Endothelial cell of umbilical vein (primary cell): ENCODE measurements at regions not wholly inside any gene's neighbourhood (a gene's known extent, or its start where the extent isn't known, plus 50 kb on each side); places are given as distances from the start of the nearest gene placed in this dataset.

Source experiments
- BruUV-seq: library from RNA; stranded (reverse); fragments of 400-500 nt; replicated peaks from 2 replicates; lab custom pipeline; 2021; lab: Mats Ljungman, UMichigan
- CTCF ChIA-PET: fragments of 300-600, 350-600 bp; sonication (Branson Sonifier 250); formaldehyde crosslinking; loops from one replicate; lab custom pipeline; 2021; ENCODE audit warnings: antibody characterized with exemption, inconsistent platforms; lab: Charles Lee
- POLR2A ChIA-PET: fragments of 300-600, 350-600 bp; sonication (Branson Sonifier 250); formaldehyde crosslinking; loops from one replicate; lab custom pipeline; 2021; ENCODE audit warnings: antibody characterized with exemption, inconsistent platforms; lab: Charles Lee
- DNase-seq: peaks from one replicate; pipeline ENCODE4 v3.0.0-alpha.2; 2011; ENCODE audit warnings: low read depth, low spot score
- FAIRE-seq: peaks from 2 replicates; lab custom pipeline; 2011; peaks lifted over from hg19 to GRCh38; lab: Jason Lieb, UNC
- H2AFZ ChIP-seq: 2 replicates; pipeline ENCODE4 v1.6.0; 2012; ENCODE audit warnings: low read depth, low read length, control low read depth, inconsistent platforms
- H3K27ac ChIP-seq: 2 replicates; pipeline ENCODE4 v1.5.1; 2011; ENCODE audit warnings: low read depth, mild to moderate bottlenecking, control low read depth, low read length, moderate library complexity; ENCODE audit not compliant: insufficient read depth
- H3K27me3 ChIP-seq, 2 experiments: 2 replicates each; pipeline versions ENCODE4 v1.6.0 to v1.6.1; 2011; ENCODE audit warnings: low read length in 2 of 2, mixed read lengths in 1 of 2; ENCODE audit not compliant: control insufficient read depth in 2 of 2, insufficient read depth in 2 of 2
- H3K36me3 ChIP-seq, 2 experiments: 2 replicates in 1 of 2; 3 replicates in 1 of 2; pipeline ENCODE4 v1.5.1; 2011; ENCODE audit warnings: low read length in 2 of 2, mild to moderate bottlenecking in 1 of 2, moderate library complexity in 1 of 2; ENCODE audit not compliant: control insufficient read depth in 2 of 2, insufficient read depth in 2 of 2; ENCODE audit errors: extremely low read depth in 1 of 2
- H3K4me1 ChIP-seq: 3 replicates; pipeline ENCODE4 v1.5.1; 2011; ENCODE audit warnings: mild to moderate bottlenecking, low read length; ENCODE audit not compliant: control insufficient read depth, insufficient read depth; ENCODE audit errors: extremely low read depth
- H3K4me2 ChIP-seq: 2 replicates; pipeline ENCODE4 v1.6.1; 2011; ENCODE audit warnings: low read length, control low read depth, mixed read lengths; ENCODE audit not compliant: insufficient read depth
- H3K4me3 ChIP-seq, 3 experiments: fragments of 200-600 bp in 1 of 3; sonication (generic), shearing (Covaris generic) in 1 of 3; replicated peaks in 1 of 3; 2 replicates each; pipeline ENCODE4 v1.5.1; 2011 to 2016; ENCODE audit warnings: control low read depth in 3 of 3, low read length in 3 of 3, mild to moderate bottlenecking in 2 of 3, inconsistent platforms in 1 of 3, low read depth in 1 of 3, moderate library complexity in 1 of 3; ENCODE audit not compliant: insufficient read depth in 1 of 3
- H3K79me2 ChIP-seq: 2 replicates; pipeline ENCODE4 v1.6.0; 2012; ENCODE audit warnings: low read length, inconsistent platforms; ENCODE audit not compliant: control insufficient read depth, insufficient read depth
- H3K9ac ChIP-seq: replicated peaks from 2 replicates; pipeline ENCODE3; 2011; ENCODE audit warnings: low read length, control low read depth; ENCODE audit not compliant: insufficient read depth; ENCODE audit errors: extremely low read depth
- H3K9me1 ChIP-seq: replicated peaks from 3 replicates; pipeline ENCODE4 v1.6.0; 2011; ENCODE audit warnings: mild to moderate bottlenecking, low read length; ENCODE audit not compliant: control insufficient read depth, insufficient read depth; ENCODE audit errors: extremely low read depth
- H3K9me3 ChIP-seq: replicated peaks from 2 replicates; pipeline ENCODE4 v1.5.1; 2012; ENCODE audit warnings: low read length, inconsistent platforms; ENCODE audit not compliant: control insufficient read depth, insufficient read depth
- H4K20me1 ChIP-seq: replicated peaks from 2 replicates; pipeline ENCODE3; 2011; ENCODE audit warnings: mild to moderate bottlenecking, low read length; ENCODE audit not compliant: control insufficient read depth, insufficient read depth; ENCODE audit errors: extremely low read depth
- EZH2 ChIP-seq: IDR thresholded peaks from 2 replicates; pipeline ENCODE4 v1.6.1; 2012; ENCODE audit warnings: borderline replicate concordance, low read depth, mild to moderate bottlenecking, moderate library complexity, low read length, inconsistent platforms; ENCODE audit not compliant: severe bottlenecking
- FOS ChIP-seq: IDR thresholded peaks from 2 replicates; pipeline ENCODE4 v1.6.1; 2011; ENCODE audit warnings: mild to moderate bottlenecking, low read length, moderate library complexity, borderline replicate concordance; ENCODE audit not compliant: insufficient read depth
- GATA2 ChIP-seq: IDR thresholded peaks from 2 replicates; pipeline ENCODE4 v1.7.0; 2011; ENCODE audit warnings: low read depth, mild to moderate bottlenecking, moderate library complexity, mixed read lengths, low read length; ENCODE audit not compliant: insufficient read length, insufficient read depth
- JUN ChIP-seq: IDR thresholded peaks from 2 replicates; pipeline ENCODE4 v1.6.1; 2011; ENCODE audit warnings: borderline replicate concordance, low read depth; ENCODE audit not compliant: insufficient read length, insufficient read depth
- MYC ChIP-seq: IDR thresholded peaks from one replicate; pipeline ENCODE4 v1.6.1; 2011; ENCODE audit warnings: mild to moderate bottlenecking, low read depth, low read length
- POLR2A ChIP-seq: IDR thresholded peaks from 2 replicates; pipeline ENCODE4 v1.6.1; 2012; ENCODE audit warnings: low read depth, mild to moderate bottlenecking, control low read depth, low read length
- POLR2AphosphoS5 ChIP-seq: IDR thresholded peaks from 2 replicates; pipeline ENCODE4 v1.6.1; 2012; ENCODE audit warnings: low read depth, mild to moderate bottlenecking, control low read depth, low read length, moderate library complexity; ENCODE audit not compliant: insufficient read depth
- dilution Hi-C: fragments of 300-500 bp; cut with MboI; formaldehyde crosslinking; loops from one replicate; pipeline ENCODE4 v1.15.0; 2019; ENCODE audit warnings: low sequenced_read_pairs; ENCODE audit not compliant: extremely low pct_ligation_motif_present
- intact Hi-C: fragments of 100-400 bp; cut with micrococcal nuclease; formaldehyde crosslinking; loops from one replicate; pipeline ENCODE4 v1.10.0; 2022
- TF ChIP-seq, protein P1 (sequence below): IDR thresholded peaks from 2 replicates; pipeline ENCODE4 v1.6.1; 2011; ENCODE audit not compliant: insufficient read depth, insufficient read length
- TF ChIP-seq, protein P2 (sequence below), 2 donors: IDR thresholded peaks; 1 replicate in 1 of 2; 2 replicates in 1 of 2; pipeline ENCODE4 v1.5.1; 2011; ENCODE audit warnings: low read length in 2 of 2, mild to moderate bottlenecking in 2 of 2, moderate library complexity in 2 of 2, control low read depth in 1 of 2, inconsistent platforms in 1 of 2, low read depth in 1 of 2; ENCODE audit not compliant: insufficient read depth in 1 of 2; ENCODE audit errors: extremely low read depth in 1 of 2

DNA sequence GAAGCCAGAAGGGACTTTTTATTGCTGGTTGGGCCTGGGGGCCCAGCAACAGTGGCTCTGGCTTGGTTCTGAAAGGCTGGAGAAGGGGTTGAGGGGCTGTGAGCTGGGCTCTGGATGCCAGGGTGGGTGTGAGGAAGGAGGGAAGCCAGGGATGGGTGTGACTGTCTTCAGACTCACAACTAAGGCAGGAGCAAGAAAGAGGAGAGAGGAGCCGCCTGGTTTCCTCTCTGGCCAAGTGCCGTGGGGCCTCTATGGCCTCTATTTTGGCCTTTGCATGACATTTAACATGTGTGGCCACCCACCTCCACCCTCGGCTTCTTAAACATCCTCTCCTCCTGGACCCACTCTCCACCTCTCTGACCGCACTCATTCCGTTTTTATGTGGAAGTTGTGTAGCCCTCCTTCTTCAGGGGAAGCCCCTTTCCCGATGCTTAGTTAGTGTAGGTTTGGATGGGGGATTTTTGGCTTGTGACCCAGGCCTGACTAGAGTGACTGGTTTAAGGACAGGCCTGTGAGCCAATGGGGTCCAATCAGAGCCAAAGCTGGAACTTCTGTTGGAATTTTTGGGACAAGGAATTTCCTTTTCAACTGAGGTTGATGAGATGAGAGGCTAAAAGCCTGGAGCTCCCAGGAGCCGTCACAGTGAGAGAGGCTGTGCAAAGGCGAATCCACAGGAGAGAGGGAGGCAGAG lies 517.8 kb downstream of the CCDC171 start:
- no peak overlapping the region for H3K4me3 ChIP-seq
- ChIA-PET POLR2A (no interaction called here), CTCF (interaction anchor here (1.4 kb wide), 1 partner anchor 63 kb away, joined by 3 read pairs; no protein-coding TSS in a partner anchor)
- H3K36me3 ChIP-seq, result no peaks in the 10 kb centered on the region
- H3K9me3 ChIP-seq, result no peaks in the 10 kb centered on the region
- no peak for DNase-seq
- no peaks in the 10 kb centered on the region for H3K4me1 ChIP-seq
- no peaks in the 10 kb centered on the region for H3K79me2 ChIP-seq
- dilution Hi-C loops, result no loop called here
- no peak overlapping the region for H3K27ac ChIP-seq
- H3K9ac ChIP-seq, result no peak overlapping the region
- no peaks in the 10 kb centered on the region for H3K9me1 ChIP-seq
- no peaks in the 10 kb centered on the region for H4K20me1 ChIP-seq
- no peak overlapping the region for H2AFZ ChIP-seq
- no peaks in the 10 kb centered on the region for H3K27me3 ChIP-seq
- no TSS peak for BruUV-seq
- no peak overlapping the region for H3K4me2 ChIP-seq
- intact Hi-C loops, result no loop called here
- TF ChIP-seq MYC (no peak), GATA2 (no peak), FOS (no peak), POLR2A (no peak), POLR2AphosphoS5 (no peak), EZH2 (no peak), JUN (no peak)
- TF ChIP-seq, protein P1, sequence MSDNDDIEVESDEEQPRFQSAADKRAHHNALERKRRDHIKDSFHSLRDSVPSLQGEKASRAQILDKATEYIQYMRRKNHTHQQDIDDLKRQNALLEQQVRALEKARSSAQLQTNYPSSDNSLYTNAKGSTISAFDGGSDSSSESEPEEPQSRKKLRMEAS, result no peak
- TF ChIP-seq, protein P2, sequence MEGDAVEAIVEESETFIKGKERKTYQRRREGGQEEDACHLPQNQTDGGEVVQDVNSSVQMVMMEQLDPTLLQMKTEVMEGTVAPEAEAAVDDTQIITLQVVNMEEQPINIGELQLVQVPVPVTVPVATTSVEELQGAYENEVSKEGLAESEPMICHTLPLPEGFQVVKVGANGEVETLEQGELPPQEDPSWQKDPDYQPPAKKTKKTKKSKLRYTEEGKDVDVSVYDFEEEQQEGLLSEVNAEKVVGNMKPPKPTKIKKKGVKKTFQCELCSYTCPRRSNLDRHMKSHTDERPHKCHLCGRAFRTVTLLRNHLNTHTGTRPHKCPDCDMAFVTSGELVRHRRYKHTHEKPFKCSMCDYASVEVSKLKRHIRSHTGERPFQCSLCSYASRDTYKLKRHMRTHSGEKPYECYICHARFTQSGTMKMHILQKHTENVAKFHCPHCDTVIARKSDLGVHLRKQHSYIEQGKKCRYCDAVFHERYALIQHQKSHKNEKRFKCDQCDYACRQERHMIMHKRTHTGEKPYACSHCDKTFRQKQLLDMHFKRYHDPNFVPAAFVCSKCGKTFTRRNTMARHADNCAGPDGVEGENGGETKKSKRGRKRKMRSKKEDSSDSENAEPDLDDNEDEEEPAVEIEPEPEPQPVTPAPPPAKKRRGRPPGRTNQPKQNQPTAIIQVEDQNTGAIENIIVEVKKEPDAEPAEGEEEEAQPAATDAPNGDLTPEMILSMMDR (IDR thresholded peaks at IDR 0.05; ENCODE audit: extremely low read depth in 1 of 2, insufficient read depth in 1 of 2, low read depth in 1 of 2, low read length in 2 of 2), result no peak
- no peak for FAIRE-seq
